ENCODE measurements at regions not wholly inside any gene's neighbourhood (a gene's known extent, or its start where the extent isn't known, plus 50 kb on each side); places are given as distances from the start of the nearest gene placed in this dataset.

DNA sequence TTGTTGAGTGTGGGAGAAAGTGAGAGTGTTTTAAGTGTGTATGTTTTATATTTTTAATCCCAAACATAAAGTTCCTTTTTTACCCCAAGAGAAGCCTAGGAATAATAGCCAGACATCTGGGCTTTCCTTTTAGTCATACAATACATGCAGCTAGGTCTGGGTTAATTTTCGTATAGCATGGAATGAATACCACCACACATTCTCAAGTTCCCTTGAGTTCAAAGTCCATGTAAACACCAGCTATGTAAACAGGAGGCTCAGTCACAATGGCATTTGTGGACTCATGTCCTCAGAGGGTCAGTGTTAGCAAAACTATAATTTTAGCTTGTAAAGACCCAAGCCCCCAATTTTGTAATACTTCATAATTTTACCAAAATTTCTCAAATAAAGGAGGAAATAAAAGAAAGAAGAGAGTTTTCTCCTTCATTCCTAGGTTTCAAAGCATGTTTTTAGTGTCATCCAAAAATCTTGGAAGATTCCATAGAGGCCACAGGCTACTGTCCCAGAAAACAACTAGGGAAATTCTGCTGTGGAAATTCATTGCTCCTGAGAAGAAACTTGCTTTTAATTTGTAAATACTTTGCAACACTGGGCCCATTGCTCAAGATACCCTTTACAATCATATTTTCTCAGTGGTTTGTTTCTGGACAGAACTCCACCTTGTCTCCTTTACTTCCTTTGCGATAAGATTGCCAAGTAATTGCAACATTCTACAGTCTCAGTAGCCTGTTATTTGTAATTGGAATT, 671.2 kb downstream of the COL12A1 start:
- TF ChIP-seq EZH2phosphoT487 (IDR thresholded peaks at IDR 0.05; ENCODE audit: borderline replicate concordance, low read depth, low read length) (no peak), CTCF (conservative IDR thresholded peaks at IDR 0.05; ENCODE audit: low read length) (no peak)
